ENCODE measurements at regions not wholly inside any gene's neighbourhood (a gene's known extent, or its start where the extent isn't known, plus 50 kb on each side); places are given as distances from the start of the nearest gene placed in this dataset.
"Not testable (repeated sequence)": the region's sequence is repeated elsewhere in the genome, so short reads cannot be mapped to it uniquely, and the experiment has no call there.

- not testable (repeated sequence) for TF ChIP-seq POLR2A (IDR thresholded peaks at IDR 0.05)
- TF ChIP-seq, protein P1, sequence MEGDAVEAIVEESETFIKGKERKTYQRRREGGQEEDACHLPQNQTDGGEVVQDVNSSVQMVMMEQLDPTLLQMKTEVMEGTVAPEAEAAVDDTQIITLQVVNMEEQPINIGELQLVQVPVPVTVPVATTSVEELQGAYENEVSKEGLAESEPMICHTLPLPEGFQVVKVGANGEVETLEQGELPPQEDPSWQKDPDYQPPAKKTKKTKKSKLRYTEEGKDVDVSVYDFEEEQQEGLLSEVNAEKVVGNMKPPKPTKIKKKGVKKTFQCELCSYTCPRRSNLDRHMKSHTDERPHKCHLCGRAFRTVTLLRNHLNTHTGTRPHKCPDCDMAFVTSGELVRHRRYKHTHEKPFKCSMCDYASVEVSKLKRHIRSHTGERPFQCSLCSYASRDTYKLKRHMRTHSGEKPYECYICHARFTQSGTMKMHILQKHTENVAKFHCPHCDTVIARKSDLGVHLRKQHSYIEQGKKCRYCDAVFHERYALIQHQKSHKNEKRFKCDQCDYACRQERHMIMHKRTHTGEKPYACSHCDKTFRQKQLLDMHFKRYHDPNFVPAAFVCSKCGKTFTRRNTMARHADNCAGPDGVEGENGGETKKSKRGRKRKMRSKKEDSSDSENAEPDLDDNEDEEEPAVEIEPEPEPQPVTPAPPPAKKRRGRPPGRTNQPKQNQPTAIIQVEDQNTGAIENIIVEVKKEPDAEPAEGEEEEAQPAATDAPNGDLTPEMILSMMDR (IDR thresholded peaks at IDR 0.05) = not testable (repeated sequence)
Observed at GRCh38 chr2:111375320-111375883, 254.7 kb downstream of the BCL2L11 start.

Measured in esophagus squamous epithelium (tissue), 4 donors.